Inferior parietal cortex (tissue), 1 donor: ENCODE measurements at regions not wholly inside any gene's neighbourhood (a gene's known extent, or its start where the extent isn't known, plus 50 kb on each side); places are given as distances from the start of the nearest gene placed in this dataset.

Source experiments
- DNase-seq: peaks from one replicate; pipeline ENCODE4 v3.0.0-alpha.2; 2016; ENCODE audit errors: extremely low spot score

GRCh38 chr15:25051399-25052154 is 96.8 kb downstream of the SNRPN start:
- no peak for DNase-seq

GRCh38 chr15:25052191-25052999 is 97.6 kb downstream of the SNRPN start:
- DNase-seq: no peak

DNA sequence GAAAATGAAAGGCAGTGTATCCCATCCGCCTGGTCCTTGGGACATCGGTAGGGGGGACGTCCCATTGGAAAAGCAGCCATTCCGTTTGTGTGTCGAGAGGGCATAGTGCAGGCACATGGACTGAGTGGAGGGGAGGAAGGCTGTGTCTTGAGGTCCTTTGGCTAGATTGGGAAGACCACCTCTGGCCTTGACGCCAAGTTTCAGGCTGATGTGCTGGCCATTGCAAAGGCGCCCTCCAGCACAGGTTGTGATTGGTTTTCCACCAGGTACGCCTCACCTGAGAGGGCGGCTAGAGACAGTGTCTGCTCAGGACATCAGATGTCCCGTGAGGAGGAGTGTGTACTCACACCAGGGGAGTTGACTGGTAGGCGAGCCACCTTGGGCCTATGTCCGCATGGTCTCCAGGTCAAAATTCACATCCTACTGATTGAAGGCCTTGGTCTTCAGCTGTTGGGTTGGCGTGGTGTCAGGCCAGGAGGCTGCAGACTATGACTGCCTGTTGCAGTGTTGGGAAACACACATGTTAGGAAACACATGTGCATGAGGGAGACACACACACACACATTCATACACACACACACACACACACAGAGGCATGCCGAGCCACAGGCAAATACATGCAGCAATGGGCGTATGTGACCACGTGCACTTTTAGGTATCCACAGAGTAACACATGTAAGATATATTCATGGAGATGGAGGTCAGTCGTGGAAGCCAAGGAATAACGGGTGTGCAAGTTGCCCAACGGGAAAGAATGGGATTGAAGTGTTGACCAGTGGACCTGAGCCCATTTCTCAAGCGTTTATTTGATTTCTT is 98.4 kb downstream of the SNRPN start:
- DNase-seq: no peak

- DNase-seq: no peak
Observed at GRCh38 chr15:25054329-25054728, 99.5 kb downstream of the SNRPN start.

GRCh38 chr15:25054943-25055342 is 100.2 kb downstream of the SNRPN start:
- no peak for DNase-seq

- no peak for DNase-seq
Observed at GRCh38 chr15:25055356-25056068, 100.7 kb downstream of the SNRPN start.

DNA sequence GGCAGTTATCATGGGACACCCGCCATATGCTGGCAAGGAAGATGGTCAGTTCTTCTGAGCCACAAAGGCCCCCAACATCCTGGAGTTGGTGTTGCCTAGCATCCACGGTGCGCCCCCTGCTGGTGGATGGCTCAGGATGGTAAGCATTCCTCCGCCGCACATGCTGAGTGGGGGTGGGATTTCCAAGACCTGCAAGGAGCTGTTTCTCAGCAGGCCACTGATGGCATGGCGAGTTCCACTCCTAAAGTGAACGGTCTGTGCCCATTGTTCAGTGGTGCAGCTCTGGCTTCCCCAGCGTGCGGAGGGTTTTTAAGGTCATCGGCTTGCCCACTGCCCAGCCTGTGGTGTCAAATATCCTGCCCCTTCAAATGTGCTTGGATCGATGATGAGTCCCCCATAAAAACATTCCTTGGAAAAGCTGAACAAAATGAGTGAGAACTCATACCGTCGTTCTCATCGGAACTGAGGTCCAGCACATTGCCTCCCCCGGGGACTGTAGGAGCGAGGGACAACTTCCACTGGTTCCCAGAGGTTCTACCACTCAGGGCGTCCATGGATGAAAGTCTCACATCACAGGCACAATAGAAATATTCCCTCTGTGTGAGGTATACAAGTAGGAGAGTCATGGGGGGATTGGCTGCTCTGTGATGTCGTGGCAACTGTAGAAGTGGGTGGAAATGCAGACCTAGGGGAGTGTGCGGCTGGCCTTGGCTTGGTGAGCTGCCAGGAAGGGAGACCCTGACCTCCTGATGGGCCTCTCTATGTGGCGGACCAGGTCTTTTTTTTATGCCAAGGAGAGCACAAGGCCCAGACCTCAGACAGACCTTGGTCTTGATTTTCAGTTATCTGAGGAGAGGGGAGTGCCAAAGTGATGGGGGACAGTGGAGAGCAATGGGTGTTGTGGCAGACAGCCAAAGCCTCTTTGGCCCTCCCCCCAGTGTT is 102.0 kb downstream of the SNRPN start:
- no peak for DNase-seq

GRCh38 chr15:25057574-25057973 is 102.8 kb downstream of the SNRPN start:
- DNase-seq: no peak

DNA sequence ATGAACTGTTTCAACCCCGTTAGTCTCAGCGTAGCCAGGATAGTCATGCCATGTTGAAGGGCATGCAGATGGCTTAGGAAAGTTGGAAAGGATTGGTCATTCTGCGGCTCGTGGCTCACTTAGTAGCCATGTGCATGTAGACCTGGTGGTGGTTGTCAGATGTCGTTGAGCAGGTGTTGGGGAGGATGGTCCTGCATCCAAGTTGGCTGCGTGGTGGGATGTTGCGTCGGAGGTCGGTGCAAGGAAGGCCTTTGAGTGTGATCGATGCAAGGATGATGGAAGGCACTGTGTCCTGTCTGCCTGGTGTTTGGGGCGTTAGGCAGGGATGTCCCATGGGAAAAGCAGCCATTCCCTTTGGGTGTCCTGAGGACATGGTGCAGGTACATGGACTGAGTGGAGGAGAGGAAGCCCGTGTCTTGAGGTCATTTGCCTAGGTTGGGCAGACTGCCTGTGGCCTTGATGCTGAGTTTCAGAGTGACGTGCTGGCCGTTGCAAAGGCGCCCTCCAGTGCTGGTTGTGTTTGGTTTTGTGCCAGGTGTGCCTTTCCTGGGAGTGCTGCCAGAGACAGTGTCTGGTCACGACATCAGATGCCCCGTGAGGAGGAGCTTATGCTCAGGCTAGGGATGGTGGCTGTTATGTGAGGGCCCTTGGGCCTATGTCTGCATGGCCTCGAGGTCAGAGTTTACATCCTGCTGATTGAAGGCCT is 103.4 kb downstream of the SNRPN start:
- no peak for DNase-seq

DNA sequence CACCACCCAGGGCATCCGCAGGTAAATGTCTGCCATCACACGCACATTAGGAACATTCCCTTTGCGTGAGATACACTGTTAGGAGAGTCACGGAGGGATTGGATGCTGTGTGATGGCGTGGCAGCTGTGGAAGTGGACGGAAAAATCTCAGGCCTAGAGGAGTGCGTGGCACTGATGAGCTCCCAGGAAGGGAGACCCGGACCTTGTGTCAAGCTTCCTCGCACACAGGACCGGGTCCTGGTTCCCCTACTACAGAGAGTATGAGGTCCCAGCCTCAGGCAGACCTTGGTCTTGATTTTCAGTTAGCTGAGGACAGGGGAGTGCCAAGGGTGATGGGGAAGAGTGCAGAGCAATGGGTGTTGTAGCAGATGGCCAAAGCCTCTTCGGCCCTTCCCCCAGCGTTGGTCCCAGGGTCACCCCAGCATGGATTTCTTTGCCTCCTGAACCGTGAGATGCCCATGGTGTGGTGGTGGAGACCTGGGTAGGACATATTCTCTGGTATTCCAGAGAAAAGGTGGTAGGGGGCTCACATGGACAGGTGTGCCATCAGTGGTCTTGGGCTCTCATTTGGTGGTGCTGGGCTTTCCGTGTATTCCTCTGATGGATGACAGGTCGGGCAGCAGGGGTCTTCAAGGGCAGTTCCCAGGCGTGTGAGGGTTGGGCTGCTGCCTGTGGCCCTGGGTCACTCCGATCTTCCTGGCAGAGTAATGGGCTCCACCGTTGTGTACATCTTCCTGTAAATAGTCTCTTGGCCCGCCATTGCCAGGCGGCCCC is 105.1 kb downstream of the SNRPN start:
- no peak for DNase-seq

DNA sequence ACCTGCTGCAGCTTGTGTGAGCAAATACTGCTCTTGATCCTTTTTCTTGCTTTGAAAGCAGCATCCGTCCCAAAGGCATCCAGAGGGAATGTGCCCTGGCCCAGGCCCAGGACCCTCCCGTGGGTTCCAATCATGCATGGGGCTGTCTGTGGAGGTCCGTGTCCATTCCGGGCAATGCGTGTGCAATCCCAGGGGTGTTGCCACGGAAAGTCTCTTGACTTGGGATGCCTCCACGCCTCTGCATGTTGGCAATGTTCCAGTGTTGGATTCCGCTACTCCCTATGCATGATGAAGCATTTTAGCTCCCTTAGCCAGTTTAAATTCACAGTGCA is 105.7 kb downstream of the SNRPN start:
- DNase-seq: no peak

DNA sequence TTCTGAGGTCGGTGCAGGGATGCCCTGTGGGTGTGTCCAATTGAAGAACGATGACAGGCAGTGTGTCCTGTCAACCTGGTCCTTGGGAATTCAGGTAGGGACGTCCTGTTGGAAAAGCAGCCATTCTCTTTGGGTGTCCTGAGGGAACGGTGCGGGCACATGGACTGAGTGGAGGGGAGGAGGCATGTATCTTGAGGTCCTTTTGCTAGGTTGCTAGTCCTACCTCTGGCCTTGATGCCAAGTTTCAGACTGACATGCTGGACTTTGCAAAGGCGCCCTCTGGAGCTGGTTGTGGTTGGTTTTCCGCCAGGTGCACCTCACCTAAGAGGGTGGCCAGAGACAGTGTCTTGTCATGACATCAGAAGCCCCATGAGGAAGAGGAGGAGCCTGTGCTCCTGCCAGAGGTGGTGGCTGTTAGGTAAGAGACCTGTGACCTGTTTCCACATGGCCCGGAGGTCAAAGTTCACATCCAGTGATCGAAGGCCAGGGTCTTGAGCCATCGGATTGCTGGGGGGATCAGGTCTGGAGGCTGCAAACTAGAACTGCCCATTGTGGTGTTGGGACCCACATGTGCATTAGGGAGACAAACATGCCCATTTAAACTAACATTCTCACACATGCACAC is 106.3 kb downstream of the SNRPN start:
- no peak for DNase-seq

- DNase-seq: no peak
Observed at GRCh38 chr15:25061808-25062550, 107.2 kb downstream of the SNRPN start.

DNA sequence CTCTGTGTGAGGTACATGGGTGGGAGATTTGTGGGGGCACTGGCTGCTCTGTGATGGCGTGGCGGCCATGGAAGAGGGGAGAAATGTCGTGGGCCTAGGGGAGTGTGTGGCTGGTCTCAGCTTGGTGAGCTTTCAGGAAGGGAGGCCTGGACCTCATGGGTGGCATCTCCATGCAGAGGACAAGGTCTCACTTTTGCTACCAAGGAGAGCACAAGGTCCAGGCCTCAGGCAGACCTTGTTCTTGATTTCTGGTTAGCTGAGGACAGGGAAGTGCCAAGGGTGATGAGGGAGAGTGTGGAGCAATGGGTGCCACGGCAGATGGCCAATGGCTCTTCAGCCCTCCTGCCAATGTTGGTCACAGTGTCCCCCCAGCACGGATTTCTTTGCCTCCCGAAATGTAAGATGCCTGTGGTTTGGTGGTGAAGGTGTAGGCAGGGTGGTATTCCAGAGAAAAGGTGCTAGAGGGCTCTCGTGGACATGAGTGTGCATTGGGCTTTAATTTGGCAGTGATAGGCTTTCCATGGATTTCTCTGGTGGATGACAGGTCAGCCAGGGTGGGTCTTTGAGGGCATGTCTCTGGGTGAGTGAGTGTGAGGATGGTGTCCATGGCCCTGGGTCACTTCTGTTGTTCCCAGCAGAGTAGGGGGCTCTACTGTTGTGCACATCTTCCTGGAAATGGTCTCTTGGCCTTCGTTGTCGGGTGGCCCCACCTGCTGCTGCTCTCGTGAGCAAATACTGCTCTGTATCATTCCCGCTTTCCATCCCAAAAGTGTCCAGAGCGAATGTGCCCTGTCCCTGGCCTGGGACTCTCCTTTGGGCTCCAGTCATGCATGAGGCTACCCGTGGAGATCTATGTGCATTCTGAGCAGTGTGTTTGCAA is 108.0 kb downstream of the SNRPN start:
- no peak for DNase-seq

DNA sequence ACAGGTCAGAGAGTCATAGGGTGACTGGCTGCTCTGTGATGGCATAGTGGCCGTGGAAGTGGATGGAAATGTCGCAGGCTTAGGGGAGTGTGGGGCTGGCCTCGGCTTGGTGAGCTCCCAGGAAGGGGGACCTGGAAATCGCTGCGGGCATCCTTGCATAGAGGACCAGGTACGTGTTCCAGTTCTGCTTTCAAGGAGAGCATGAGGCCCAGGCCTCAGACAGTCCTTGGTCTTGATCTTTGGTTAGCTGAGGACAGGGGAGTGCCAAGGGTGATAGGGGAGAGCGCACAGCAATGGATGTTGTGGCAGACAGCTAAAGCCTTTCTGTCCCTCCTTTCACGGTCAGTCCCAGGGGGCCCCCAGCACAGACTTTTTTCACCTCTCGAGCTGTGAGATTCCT is 110.5 kb downstream of the SNRPN start:
- DNase-seq: no peak

- no peak for DNase-seq
Observed at GRCh38 chr15:25065876-25066275, 111.1 kb downstream of the SNRPN start.

GRCh38 chr15:25066708-25067107 is 111.9 kb downstream of the SNRPN start:
- no peak for DNase-seq
